ENCODE measurements at regions not wholly inside any gene's neighbourhood (a gene's known extent, or its start where the extent isn't known, plus 50 kb on each side); places are given as distances from the start of the nearest gene placed in this dataset.

GRCh38 chr6:126891158-126891557 lies 227.3 kb upstream of the RSPO3 start:
- TF ChIP-seq POLR2A (IDR thresholded peaks at IDR 0.05; ENCODE audit: low read depth, low read length) (no peak), POLR2AphosphoS5 (IDR thresholded peaks at IDR 0.05; ENCODE audit: low read depth, low read length) (no peak)
